Fibroblast of skin of right quadriceps (primary cell): ENCODE measurements at regions not wholly inside any gene's neighbourhood (a gene's known extent, or its start where the extent isn't known, plus 50 kb on each side); places are given as distances from the start of the nearest gene placed in this dataset.

ENCODE experiments used
- DNase-seq: peaks from one replicate; pipeline ENCODE4 v3.0.0-alpha.2; 2013

- DNase-seq: no peak
Measured at GRCh38 chr11:27761356-27761755, 61.1 kb upstream of the BDNF start.

GRCh38 chr11:27757953-27758352 lies 57.7 kb upstream of the BDNF start:
- DNase-seq: peak; percentile 91

- DNase-seq: peak; percentile 86
Measured at GRCh38 chr11:27754035-27755017, 54.1 kb upstream of the BDNF start.
